Smooth muscle cell (in vitro differentiated cells): ENCODE measurements at regions not wholly inside any gene's neighbourhood (a gene's known extent, or its start where the extent isn't known, plus 50 kb on each side); places are given as distances from the start of the nearest gene placed in this dataset.

Source experiments
- DNase-seq: peaks from one replicate; lab custom pipeline; 2025; ENCODE audit not compliant: unreplicated experiment; lab: John Stamatoyannopoulos, UW
- H2AFZ ChIP-seq: fragments of 200-600 bp; sonication (generic); 2 replicates; pipeline ENCODE4 v1.6.0; 2016; ENCODE audit warnings: antibody characterized with exemption, low read depth, mild to moderate bottlenecking
- H3F3A ChIP-seq: fragments of 200-600 bp; sonication (generic); 2 replicates; pipeline ENCODE4 v1.6.0; 2017; ENCODE audit warnings: antibody characterized with exemption, low read depth
- H3K27ac ChIP-seq: fragments of 200-600 bp; sonication (generic); 2 replicates; pipeline ENCODE4 v1.5.1; 2016; ENCODE audit warnings: low read depth, mild to moderate bottlenecking
- H3K27me3 ChIP-seq: fragments of 200-600 bp; sonication (generic); 2 replicates; pipeline ENCODE4 v1.6.1; 2016; ENCODE audit warnings: low read depth, mild to moderate bottlenecking
- H3K36me3 ChIP-seq: fragments of 200-600 bp; sonication (generic); 2 replicates; pipeline ENCODE4 v1.5.1; 2016; ENCODE audit warnings: low read depth
- H3K4me1 ChIP-seq: fragments of 200-600 bp; sonication (generic); 2 replicates; pipeline ENCODE4 v1.5.1; 2016; ENCODE audit warnings: low read depth
- H3K4me2 ChIP-seq: fragments of 200-600 bp; sonication (generic); 2 replicates; pipeline ENCODE4 v1.6.0; 2016; ENCODE audit warnings: mild to moderate bottlenecking
- H3K4me3 ChIP-seq: fragments of 200-600 bp; sonication (generic); 2 replicates; pipeline ENCODE4 v1.5.1; 2016; ENCODE audit warnings: mild to moderate bottlenecking
- H3K79me2 ChIP-seq: fragments of 200-600 bp; sonication (generic); 2 replicates; pipeline ENCODE4 v1.6.0; 2016; ENCODE audit warnings: low read depth, mild to moderate bottlenecking
- H3K9ac ChIP-seq: fragments of 200-600 bp; sonication (generic); 2 replicates; pipeline ENCODE4 v1.6.0; 2016; ENCODE audit warnings: low read depth
- H3K9me3 ChIP-seq: fragments of 200-600 bp; sonication (generic); replicated peaks from 2 replicates; pipeline ENCODE4 v1.5.1; 2016; ENCODE audit warnings: low read depth
- H4K20me1 ChIP-seq: fragments of 200-600 bp; sonication (generic); 2 replicates; pipeline ENCODE4 v1.6.0; 2016; ENCODE audit warnings: low read depth
- WGBS: methylation state at CpG from one replicate; pipeline ENCODE4 v1.1.7; 2016; ENCODE audit warnings: low lambda C conversion rate; 5-methylcytosine and 5-hydroxymethylcytosine counted together
- TF ChIP-seq, protein P1 (sequence below): fragments of 200-600 bp; sonication (generic); IDR thresholded peaks from 2 replicates; pipeline ENCODE4 v1.5.1; 2017; ENCODE audit warnings: borderline replicate concordance, mild to moderate bottlenecking, antibody characterized with exemption; ENCODE audit not compliant: insufficient read depth, poor library complexity, severe bottlenecking

DNA sequence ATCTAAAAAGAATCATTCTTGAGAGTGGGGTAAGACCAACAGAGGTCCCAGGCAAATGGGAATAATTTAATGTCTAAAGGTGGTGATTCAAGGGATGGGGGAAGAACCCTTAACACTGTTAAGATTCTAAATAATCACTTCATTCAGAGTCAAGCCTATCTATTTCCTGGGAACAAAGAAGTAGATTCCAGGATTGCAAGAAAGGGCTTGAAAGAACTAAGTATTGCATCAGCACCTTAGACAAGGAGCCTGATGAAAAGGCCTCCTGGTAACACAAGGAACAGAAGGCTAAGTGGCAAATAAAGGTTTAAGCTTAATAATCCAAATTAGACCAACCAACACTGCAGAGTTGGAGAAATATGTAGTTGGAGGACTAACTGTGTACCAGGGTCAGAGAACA is 620.7 kb upstream of the BTBD3 start:
- H3K4me1 ChIP-seq, result no peaks in the 10 kb centered on the region
- H3K36me3 ChIP-seq, result no peaks in the 10 kb centered on the region
- H3K9ac ChIP-seq, result no peak overlapping the region
- no peak overlapping the region for H3K27ac ChIP-seq
- no peak overlapping the region for H2AFZ ChIP-seq
- no peaks in the 10 kb centered on the region for H3F3A ChIP-seq
- DNase-seq, result no peak
- H3K9me3 ChIP-seq, result no peaks in the 10 kb centered on the region
- no peak overlapping the region for H3K4me2 ChIP-seq
- no peaks in the 10 kb centered on the region for H4K20me1 ChIP-seq
- TF ChIP-seq, protein P1, sequence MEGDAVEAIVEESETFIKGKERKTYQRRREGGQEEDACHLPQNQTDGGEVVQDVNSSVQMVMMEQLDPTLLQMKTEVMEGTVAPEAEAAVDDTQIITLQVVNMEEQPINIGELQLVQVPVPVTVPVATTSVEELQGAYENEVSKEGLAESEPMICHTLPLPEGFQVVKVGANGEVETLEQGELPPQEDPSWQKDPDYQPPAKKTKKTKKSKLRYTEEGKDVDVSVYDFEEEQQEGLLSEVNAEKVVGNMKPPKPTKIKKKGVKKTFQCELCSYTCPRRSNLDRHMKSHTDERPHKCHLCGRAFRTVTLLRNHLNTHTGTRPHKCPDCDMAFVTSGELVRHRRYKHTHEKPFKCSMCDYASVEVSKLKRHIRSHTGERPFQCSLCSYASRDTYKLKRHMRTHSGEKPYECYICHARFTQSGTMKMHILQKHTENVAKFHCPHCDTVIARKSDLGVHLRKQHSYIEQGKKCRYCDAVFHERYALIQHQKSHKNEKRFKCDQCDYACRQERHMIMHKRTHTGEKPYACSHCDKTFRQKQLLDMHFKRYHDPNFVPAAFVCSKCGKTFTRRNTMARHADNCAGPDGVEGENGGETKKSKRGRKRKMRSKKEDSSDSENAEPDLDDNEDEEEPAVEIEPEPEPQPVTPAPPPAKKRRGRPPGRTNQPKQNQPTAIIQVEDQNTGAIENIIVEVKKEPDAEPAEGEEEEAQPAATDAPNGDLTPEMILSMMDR, result no peak
- H3K79me2 ChIP-seq, result no peaks in the 10 kb centered on the region
- no peak overlapping the region for H3K4me3 ChIP-seq
- H3K27me3 ChIP-seq, result no peaks in the 10 kb centered on the region

DNA sequence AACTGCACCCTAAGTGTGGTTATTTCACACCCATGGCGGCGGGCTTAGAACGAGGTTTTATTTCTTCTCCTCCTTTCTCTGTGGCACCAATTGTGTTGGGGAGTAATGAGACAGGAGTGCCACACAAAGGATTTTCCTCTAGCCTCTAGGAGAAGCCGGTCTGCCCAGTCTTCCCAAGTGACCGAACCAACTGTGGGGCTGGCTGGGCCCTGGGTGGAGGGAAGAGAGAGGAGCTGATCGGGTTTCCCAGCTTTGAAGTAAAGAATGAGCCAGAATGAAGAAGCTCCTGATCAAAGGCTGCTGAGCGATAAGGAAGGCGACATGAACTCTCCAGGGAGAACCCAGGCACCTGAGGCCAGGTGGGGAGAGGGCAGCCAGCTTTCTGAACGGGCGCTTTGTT is 616.0 kb upstream of the BTBD3 start:
- peak overlapping the region; percentile 40 for H2AFZ ChIP-seq
- H3K79me2 ChIP-seq, result no peaks in the 10 kb centered on the region
- no peak for DNase-seq
- H3K9me3 ChIP-seq, result no peaks in the 10 kb centered on the region
- no peaks in the 10 kb centered on the region for H3K4me1 ChIP-seq
- WGBS, result 91% methylated on average over 10 of the region's 10 CpGs
- H3K27me3 ChIP-seq, result no peaks in the 10 kb centered on the region
- H3K9ac ChIP-seq, result no peak overlapping the region
- H3F3A ChIP-seq, result no peaks in the 10 kb centered on the region
- H3K4me3 ChIP-seq, result no peak overlapping the region
- no peak overlapping the region for H3K4me2 ChIP-seq
- TF ChIP-seq, protein P1, result no peak
- H3K36me3 ChIP-seq, result no peaks in the 10 kb centered on the region
- no peak overlapping the region for H3K27ac ChIP-seq
- H4K20me1 ChIP-seq, result no peaks in the 10 kb centered on the region

DNA sequence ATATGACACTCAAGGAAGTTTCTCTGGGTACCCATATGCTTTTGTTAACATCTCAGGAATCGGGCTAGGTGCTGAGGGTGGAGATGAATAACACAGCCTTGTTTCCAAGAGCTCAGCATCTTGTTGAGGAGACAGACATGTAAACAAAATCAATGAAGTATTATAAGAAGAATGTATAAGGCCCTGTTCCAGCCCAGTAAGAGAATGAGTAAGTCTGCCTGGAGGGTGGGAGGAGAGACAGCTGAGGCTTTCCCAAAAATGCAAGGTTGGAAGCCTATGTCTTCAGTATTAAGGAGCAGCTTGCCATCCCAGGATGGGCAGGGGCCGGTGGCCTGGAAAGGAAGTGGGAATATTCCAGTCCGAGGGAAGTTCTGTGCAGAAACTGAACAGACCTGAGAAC is 615.3 kb upstream of the BTBD3 start:
- H3K9ac ChIP-seq, result no peak overlapping the region
- no peaks in the 10 kb centered on the region for H3K27me3 ChIP-seq
- TF ChIP-seq, protein P1, result no peak
- no peak for DNase-seq
- no peaks in the 10 kb centered on the region for H3F3A ChIP-seq
- no peak overlapping the region for H2AFZ ChIP-seq
- no peak overlapping the region for H3K27ac ChIP-seq
- H3K4me1 ChIP-seq, result no peaks in the 10 kb centered on the region
- H3K4me2 ChIP-seq, result no peak overlapping the region
- no peaks in the 10 kb centered on the region for H4K20me1 ChIP-seq
- H3K9me3 ChIP-seq, result no peaks in the 10 kb centered on the region
- no peak overlapping the region for H3K4me3 ChIP-seq
- WGBS, result 82% methylated on average over 3 of the region's 3 CpGs
- H3K36me3 ChIP-seq, result no peaks in the 10 kb centered on the region
- no peaks in the 10 kb centered on the region for H3K79me2 ChIP-seq

DNA sequence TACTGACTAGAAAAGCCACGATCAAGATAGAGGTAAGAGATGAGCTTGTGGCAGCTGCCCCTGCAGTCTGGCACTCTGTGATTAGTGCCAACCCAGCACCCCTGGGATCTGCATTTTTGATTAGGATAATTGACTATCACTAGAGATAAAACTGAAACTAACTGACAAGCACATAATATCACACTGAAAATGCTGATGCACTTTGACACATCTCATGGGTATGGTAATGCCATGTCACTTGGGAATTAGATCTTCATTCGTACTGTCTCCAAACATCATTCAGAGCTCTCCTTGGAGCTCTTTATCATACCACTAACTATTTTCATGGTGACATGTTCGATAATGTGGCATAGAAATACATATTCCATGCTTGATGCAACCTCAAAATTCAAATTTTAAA is 612.9 kb upstream of the BTBD3 start:
- Histone ChIP-seq H3K27me3 (no peaks in the 10 kb centered on the region), H4K20me1 (no peaks in the 10 kb centered on the region), H3K79me2 (no peaks in the 10 kb centered on the region), H3K9me3 (no peaks in the 10 kb centered on the region), H3F3A (no peaks in the 10 kb centered on the region), H3K27ac (no peak overlapping the region), H3K4me1 (no peaks in the 10 kb centered on the region), H3K36me3 (no peaks in the 10 kb centered on the region), H3K9ac (no peak overlapping the region), H2AFZ (no peak overlapping the region), H3K4me3 (no peak overlapping the region), H3K4me2 (no peak overlapping the region)
- no peak for DNase-seq
- 90% methylated on average over 3 of the region's 3 CpGs for WGBS
- TF ChIP-seq, protein P1, result no peak
